ENCODE measurements at regions not wholly inside any gene's neighbourhood (a gene's known extent, or its start where the extent isn't known, plus 50 kb on each side); places are given as distances from the start of the nearest gene placed in this dataset.

DNA sequence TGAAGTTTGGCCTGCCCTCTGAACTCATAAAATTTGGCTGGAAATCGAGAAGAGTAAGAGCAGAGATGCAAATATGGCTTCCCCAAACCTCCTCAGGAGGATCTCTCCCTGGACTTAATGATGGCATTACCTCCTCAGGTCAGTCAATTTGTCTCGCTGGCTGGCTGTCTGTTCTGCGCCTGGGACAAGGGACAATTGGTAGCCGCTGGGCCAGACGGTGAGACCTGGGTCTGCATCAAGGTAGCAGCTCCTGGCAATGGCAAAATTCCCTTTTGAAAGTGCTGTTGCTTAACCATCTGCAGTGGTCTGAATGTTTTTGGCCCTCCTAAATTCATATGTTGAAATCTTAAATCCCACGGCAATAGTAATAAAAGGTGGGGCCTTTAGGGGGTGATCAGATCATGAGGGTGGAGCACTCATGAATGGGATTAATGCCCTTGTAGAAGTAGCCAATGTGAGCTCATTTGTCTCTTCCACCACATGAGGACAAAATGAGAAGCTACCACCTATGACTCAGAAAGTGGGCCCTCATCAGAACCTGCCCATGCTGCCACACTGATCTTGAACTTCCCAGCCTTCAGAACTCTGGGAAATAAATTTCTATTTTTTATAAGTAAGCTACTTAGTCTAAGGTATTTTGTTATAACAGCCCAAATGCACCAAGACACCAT lies 439.3 kb upstream of the KLF4 start:
- TF ChIP-seq SIN3A (IDR thresholded peaks at IDR 0.05; ENCODE audit: borderline replicate concordance, low read depth, low read length) (no peak), ZNF317 (CRISPR knock-in tag; IDR thresholded peaks at IDR 0.05) (no peak), ZFP36 (IDR thresholded peaks at IDR 0.05; ENCODE audit: borderline replicate concordance, low read depth, low read length, partially characterized antibody) (no peak), NKX3-1 (CRISPR knock-in tag; IDR thresholded peaks at IDR 0.05) (no peak), EHMT2 (IDR thresholded peaks at IDR 0.05; ENCODE audit: borderline replicate concordance, low read depth, low read length) (no peak), NR3C1 (CRISPR knock-in tag; IDR thresholded peaks at IDR 0.05) (no peak), PTBP1 (IDR thresholded peaks at IDR 0.05; ENCODE audit: low read depth, low read length, poor library complexity, severe bottlenecking) (no peak), ZBTB20 (CRISPR knock-in tag; IDR thresholded peaks at IDR 0.05; ENCODE audit: borderline replicate concordance, low read depth) (no peak), CEBPB (IDR thresholded peaks at IDR 0.05; ENCODE audit: borderline replicate concordance, low read depth, low read length) (no peak)
- TF ChIP-seq, protein P1, sequence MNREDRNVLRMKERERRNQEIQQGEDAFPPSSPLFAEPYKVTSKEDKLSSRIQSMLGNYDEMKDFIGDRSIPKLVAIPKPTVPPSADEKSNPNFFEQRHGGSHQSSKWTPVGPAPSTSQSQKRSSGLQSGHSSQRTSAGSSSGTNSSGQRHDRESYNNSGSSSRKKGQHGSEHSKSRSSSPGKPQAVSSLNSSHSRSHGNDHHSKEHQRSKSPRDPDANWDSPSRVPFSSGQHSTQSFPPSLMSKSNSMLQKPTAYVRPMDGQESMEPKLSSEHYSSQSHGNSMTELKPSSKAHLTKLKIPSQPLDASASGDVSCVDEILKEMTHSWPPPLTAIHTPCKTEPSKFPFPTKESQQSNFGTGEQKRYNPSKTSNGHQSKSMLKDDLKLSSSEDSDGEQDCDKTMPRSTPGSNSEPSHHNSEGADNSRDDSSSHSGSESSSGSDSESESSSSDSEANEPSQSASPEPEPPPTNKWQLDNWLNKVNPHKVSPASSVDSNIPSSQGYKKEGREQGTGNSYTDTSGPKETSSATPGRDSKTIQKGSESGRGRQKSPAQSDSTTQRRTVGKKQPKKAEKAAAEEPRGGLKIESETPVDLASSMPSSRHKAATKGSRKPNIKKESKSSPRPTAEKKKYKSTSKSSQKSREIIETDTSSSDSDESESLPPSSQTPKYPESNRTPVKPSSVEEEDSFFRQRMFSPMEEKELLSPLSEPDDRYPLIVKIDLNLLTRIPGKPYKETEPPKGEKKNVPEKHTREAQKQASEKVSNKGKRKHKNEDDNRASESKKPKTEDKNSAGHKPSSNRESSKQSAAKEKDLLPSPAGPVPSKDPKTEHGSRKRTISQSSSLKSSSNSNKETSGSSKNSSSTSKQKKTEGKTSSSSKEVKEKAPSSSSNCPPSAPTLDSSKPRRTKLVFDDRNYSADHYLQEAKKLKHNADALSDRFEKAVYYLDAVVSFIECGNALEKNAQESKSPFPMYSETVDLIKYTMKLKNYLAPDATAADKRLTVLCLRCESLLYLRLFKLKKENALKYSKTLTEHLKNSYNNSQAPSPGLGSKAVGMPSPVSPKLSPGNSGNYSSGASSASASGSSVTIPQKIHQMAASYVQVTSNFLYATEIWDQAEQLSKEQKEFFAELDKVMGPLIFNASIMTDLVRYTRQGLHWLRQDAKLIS (CRISPR knock-in tag; IDR thresholded peaks at IDR 0.05), result no peak

Measured in HepG2 (cell line).